ENCODE measurements at regions not wholly inside any gene's neighbourhood (a gene's known extent, or its start where the extent isn't known, plus 50 kb on each side); places are given as distances from the start of the nearest gene placed in this dataset.

GRCh38 chr4:38314663-38315062 is 349.3 kb upstream of the KLF3 start:
- no peaks in the 10 kb centered on the region for H3K36me3 ChIP-seq
- H3K27ac ChIP-seq = peak overlapping the region in 1 of 3 donors; percentile 56
- ATAC-seq (peak; percentile 41 to 69 (median 56)), DNase-seq (peak; percentile 75 to 81 (median 78))
- H3K27me3 ChIP-seq = no peaks in the 10 kb centered on the region
- 29% methylated on average over 2 of the region's 5 CpGs for WGBS (ENCODE audit: insufficient coverage, low coverage, low lambda C conversion rate, missing lambda C conversion rate)
- H3K9me3 ChIP-seq = no peaks in the 10 kb centered on the region
- intact Hi-C loops (cut with DNase I) = no loop called here
- TF ChIP-seq POLR2A (IDR thresholded peaks at IDR 0.05) = no peak
- TF ChIP-seq CTCF (IDR thresholded peaks at IDR 0.05) = no peak
- no peak overlapping the region for H3K4me3 ChIP-seq
- H3K4me1 ChIP-seq = peaks cover 0 to 12% (median 4%) of the 10 kb centered on the region in 4 donors

GRCh38 chr4:38315286-38315685 is 348.7 kb upstream of the KLF3 start:
- H3K4me3 ChIP-seq = no peak overlapping the region
- H3K4me1 ChIP-seq = peaks cover 0 to 17% (median 6%) of the 10 kb centered on the region in 4 donors
- DNase-seq = no peak
- H3K9me3 ChIP-seq = no peaks in the 10 kb centered on the region
- ATAC-seq = no peak
- WGBS (ENCODE audit: insufficient coverage, low coverage, low lambda C conversion rate, missing lambda C conversion rate) = 84% methylated on average over 5 of the region's 5 CpGs
- TF ChIP-seq POLR2A (IDR thresholded peaks at IDR 0.05) (no peak), CTCF (IDR thresholded peaks at IDR 0.05) (no peak)
- no peak overlapping the region for H3K27ac ChIP-seq
- H3K36me3 ChIP-seq = no peaks in the 10 kb centered on the region
- intact Hi-C loops (cut with DNase I) = no loop called here
- no peaks in the 10 kb centered on the region for H3K27me3 ChIP-seq

GRCh38 chr4:38316045-38316444 is 348.0 kb upstream of the KLF3 start:
- no peak overlapping the region for H3K27ac ChIP-seq
- 91% methylated on average over 4 of the region's 5 CpGs for WGBS (ENCODE audit: insufficient coverage, low coverage, low lambda C conversion rate, missing lambda C conversion rate)
- ATAC-seq (no peak), DNase-seq (no peak)
- H3K9me3 ChIP-seq = no peaks in the 10 kb centered on the region
- TF ChIP-seq POLR2A (IDR thresholded peaks at IDR 0.05) (no peak), CTCF (IDR thresholded peaks at IDR 0.05) (no peak)
- intact Hi-C loops (cut with DNase I) = no loop called here
- H3K27me3 ChIP-seq = no peaks in the 10 kb centered on the region
- no peaks in the 10 kb centered on the region for H3K36me3 ChIP-seq
- H3K4me3 ChIP-seq = no peak overlapping the region
- H3K4me1 ChIP-seq = peaks cover 0 to 20% (median 8%) of the 10 kb centered on the region in 4 donors

GRCh38 chr4:38317041-38317674 is 346.8 kb upstream of the KLF3 start:
- Histone ChIP-seq H3K4me1 (peaks cover 0 to 20% (median 8%) of the 10 kb centered on the region in 4 donors), H3K27ac (no peak overlapping the region), H3K27me3 (no peaks in the 10 kb centered on the region), H3K4me3 (no peak overlapping the region), H3K9me3 (no peaks in the 10 kb centered on the region), H3K36me3 (no peaks in the 10 kb centered on the region)
- intact Hi-C loops (cut with DNase I) = no loop called here
- 100% methylated on average over 2 of the region's 3 CpGs for WGBS (ENCODE audit: insufficient coverage, low coverage, low lambda C conversion rate, missing lambda C conversion rate)
- no peak for ATAC-seq
- no peak for TF ChIP-seq POLR2A (IDR thresholded peaks at IDR 0.05)
- no peak for TF ChIP-seq CTCF (IDR thresholded peaks at IDR 0.05)
- no peak for DNase-seq

All from right lobe of liver (tissue), 6 donors.